ENCODE measurements at regions not wholly inside any gene's neighbourhood (a gene's known extent, or its start where the extent isn't known, plus 50 kb on each side); places are given as distances from the start of the nearest gene placed in this dataset.
"Not testable (repeated sequence)": the region's sequence is repeated elsewhere in the genome, so short reads cannot be mapped to it uniquely, and the experiment has no call there.

DNA sequence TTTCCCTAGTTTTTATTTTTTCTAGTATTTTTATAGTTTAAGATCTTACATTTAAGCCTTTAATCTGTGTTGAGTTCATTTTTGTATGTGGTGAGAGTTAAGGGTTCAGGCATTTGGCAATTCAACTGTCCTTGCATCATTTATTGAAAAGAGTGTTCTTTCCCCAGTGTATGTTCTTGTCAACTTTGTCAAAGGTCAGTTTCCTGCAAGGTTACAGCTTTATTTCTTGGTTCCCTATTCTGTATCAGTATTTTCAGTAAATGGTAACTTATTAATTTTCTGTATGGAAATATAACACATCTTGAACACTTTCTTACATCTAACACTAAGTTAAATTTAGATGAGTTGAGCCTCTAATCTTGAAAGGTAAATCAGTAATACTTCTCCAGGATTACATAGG, 1770.1 kb downstream of the OTOL1 start:
- Histone ChIP-seq H3K9me3 (ENCODE audit: control insufficient read depth in 2 of 2, insufficient read depth in 1 of 2, low read depth in 1 of 2, low read length in 1 of 2) (no peaks in the 10 kb centered on the region), H3K27ac (ENCODE audit: low read depth in 2 of 2, low read length in 1 of 2) (no peak overlapping the region), H3K4me1 (ENCODE audit: control insufficient read depth in 2 of 2, insufficient read depth in 2 of 2, low read length in 1 of 2) (no peaks in the 10 kb centered on the region)

DNA sequence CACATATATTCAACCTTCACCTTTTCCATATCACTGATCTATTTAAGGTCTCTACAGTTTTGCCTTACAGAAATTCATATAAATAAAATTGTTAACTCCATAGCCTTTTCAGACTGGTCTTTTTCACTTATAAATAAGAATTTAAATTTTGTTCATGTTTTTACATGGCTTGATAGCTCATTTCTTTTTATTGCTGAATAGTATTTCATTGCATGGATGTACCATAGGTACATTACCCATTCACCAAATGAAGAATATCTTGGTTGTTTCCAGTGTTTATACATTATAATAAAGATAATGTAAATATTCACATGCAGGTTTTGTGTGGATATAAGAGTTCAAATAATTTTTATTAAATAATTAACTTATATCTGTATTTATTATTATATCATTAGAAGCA, 1765.0 kb downstream of the OTOL1 start:
- no peaks in the 10 kb centered on the region for H3K27me3 ChIP-seq (ENCODE audit: control insufficient read depth in 1 of 2, insufficient read depth in 2 of 2, low read length in 2 of 2)
- no peaks in the 10 kb centered on the region for H3K9me3 ChIP-seq (ENCODE audit: control insufficient read depth in 2 of 2, insufficient read depth in 1 of 2, low read depth in 1 of 2, low read length in 1 of 2)
- no peak overlapping the region for H3K27ac ChIP-seq (ENCODE audit: low read depth in 2 of 2, low read length in 1 of 2)
- H3K4me3 ChIP-seq (ENCODE audit: low read depth in 1 of 2, low read length in 2 of 2) = no peak overlapping the region
- H3K4me1 ChIP-seq (ENCODE audit: control insufficient read depth in 2 of 2, insufficient read depth in 2 of 2, low read length in 1 of 2) = no peaks in the 10 kb centered on the region
- H3K36me3 ChIP-seq (ENCODE audit: control insufficient read depth in 2 of 2, insufficient read depth in 2 of 2, low read length in 1 of 2) = no peaks in the 10 kb centered on the region

More for the DNA sequence above, 1770.1 kb downstream of the OTOL1 start:
- Histone ChIP-seq H3K36me3 (ENCODE audit: control insufficient read depth in 2 of 2, insufficient read depth in 2 of 2, low read length in 1 of 2) (no peaks in the 10 kb centered on the region), H3K4me3 (ENCODE audit: low read depth in 1 of 2, low read length in 2 of 2) (no peak overlapping the region), H3K27me3 (ENCODE audit: control insufficient read depth in 1 of 2, insufficient read depth in 2 of 2, low read length in 2 of 2) (no peaks in the 10 kb centered on the region)

DNA sequence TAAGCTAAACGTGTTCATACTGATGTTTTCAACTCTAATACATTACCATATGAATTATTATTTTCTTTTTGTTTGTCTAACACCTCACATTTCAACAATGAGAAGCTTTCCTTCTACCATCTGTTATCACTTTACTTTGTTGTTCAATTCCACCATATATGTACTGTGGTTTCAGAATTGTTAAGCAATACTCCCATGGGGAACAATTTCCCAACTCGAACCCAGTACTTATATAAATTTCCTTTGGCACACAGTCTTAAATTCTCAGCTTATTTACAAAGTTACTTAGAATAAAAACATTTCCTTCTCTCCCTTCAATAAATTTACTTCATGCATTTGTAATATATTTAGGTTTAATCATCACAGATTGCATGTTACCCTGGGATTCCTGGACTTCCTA, 1764.4 kb downstream of the OTOL1 start:
- H3K27me3 ChIP-seq (ENCODE audit: control insufficient read depth in 1 of 2, insufficient read depth in 2 of 2, low read length in 2 of 2) = no peaks in the 10 kb centered on the region
- no peaks in the 10 kb centered on the region for H3K9me3 ChIP-seq (ENCODE audit: control insufficient read depth in 2 of 2, insufficient read depth in 1 of 2, low read depth in 1 of 2, low read length in 1 of 2)
- H3K4me1 ChIP-seq (ENCODE audit: control insufficient read depth in 2 of 2, insufficient read depth in 2 of 2, low read length in 1 of 2) = no peaks in the 10 kb centered on the region
- no peak overlapping the region for H3K27ac ChIP-seq (ENCODE audit: low read depth in 2 of 2, low read length in 1 of 2)
- H3K4me3 ChIP-seq (ENCODE audit: low read depth in 1 of 2, low read length in 2 of 2) = no peak overlapping the region
- H3K36me3 ChIP-seq (ENCODE audit: control insufficient read depth in 2 of 2, insufficient read depth in 2 of 2, low read length in 1 of 2) = no peaks in the 10 kb centered on the region
- WGBS, 2 donors = 57 to 70% methylated on average over 2 of the region's 2 CpGs

DNA sequence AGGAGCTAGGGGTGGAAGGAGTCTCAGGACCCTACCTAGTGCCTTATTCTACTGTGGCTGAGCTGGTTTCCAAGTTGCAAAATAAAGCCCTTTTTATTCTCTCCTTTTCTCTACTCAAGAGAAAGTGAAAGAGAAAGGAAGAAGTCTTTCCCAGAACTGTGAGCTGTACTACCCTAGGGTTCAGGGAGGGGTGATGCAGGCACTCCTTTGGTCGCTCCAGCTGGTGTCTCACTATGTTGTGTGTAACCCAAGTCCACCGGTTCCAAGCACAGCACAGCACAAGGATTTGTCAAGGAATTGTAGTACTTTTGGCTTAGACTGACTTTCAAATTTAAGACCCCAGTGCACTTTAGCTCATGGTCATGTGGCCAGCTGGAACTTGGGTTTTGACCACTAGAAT, 1721.7 kb downstream of the OTOL1 start:
- Histone ChIP-seq H3K27ac (ENCODE audit: low read depth in 2 of 2, low read length in 1 of 2) (no peak overlapping the region), H3K27me3 (ENCODE audit: control insufficient read depth in 1 of 2, insufficient read depth in 2 of 2, low read length in 2 of 2) (no peaks in the 10 kb centered on the region), H3K4me1 (ENCODE audit: control insufficient read depth in 2 of 2, insufficient read depth in 2 of 2, low read length in 1 of 2) (no peaks in the 10 kb centered on the region), H3K4me3 (ENCODE audit: low read depth in 1 of 2, low read length in 2 of 2) (no peak overlapping the region), H3K9me3 (ENCODE audit: control insufficient read depth in 2 of 2, insufficient read depth in 1 of 2, low read depth in 1 of 2, low read length in 1 of 2) (peaks cover 0 to 2% of the 10 kb centered on the region in 2 donors), H3K36me3 (ENCODE audit: control insufficient read depth in 2 of 2, insufficient read depth in 2 of 2, low read length in 1 of 2) (no peaks in the 10 kb centered on the region)
- WGBS, 2 donors = 74 to 83% methylated on average over 2 of the region's 2 CpGs

DNA sequence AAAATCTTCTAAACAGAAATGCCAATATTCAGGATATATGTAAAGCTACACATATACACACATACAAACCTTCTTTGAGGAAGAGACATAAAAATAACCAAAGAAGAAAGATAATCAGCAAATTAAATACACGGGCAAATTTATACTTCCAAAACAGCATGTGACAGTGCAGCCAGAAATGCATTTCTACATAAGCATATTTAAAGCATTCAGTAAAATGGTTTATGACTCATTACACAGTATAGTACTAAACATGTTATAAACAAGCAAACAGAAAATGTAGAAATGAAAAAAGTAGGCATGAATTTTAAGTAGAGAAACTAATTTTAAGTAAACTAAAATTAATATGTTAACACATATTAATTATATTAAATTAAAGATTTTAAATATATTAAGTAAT, 1717.2 kb downstream of the OTOL1 start:
- H3K9me3 ChIP-seq (ENCODE audit: control insufficient read depth in 2 of 2, insufficient read depth in 1 of 2, low read depth in 1 of 2, low read length in 1 of 2) = peaks cover 0 to 2% of the 10 kb centered on the region in 2 donors
- no peaks in the 10 kb centered on the region for H3K4me1 ChIP-seq (ENCODE audit: control insufficient read depth in 2 of 2, insufficient read depth in 2 of 2, low read length in 1 of 2)
- H3K27ac ChIP-seq (ENCODE audit: low read depth in 2 of 2, low read length in 1 of 2) = no peak overlapping the region
- H3K36me3 ChIP-seq (ENCODE audit: control insufficient read depth in 2 of 2, insufficient read depth in 2 of 2, low read length in 1 of 2) = no peaks in the 10 kb centered on the region
- no peaks in the 10 kb centered on the region for H3K27me3 ChIP-seq (ENCODE audit: control insufficient read depth in 1 of 2, insufficient read depth in 2 of 2, low read length in 2 of 2)
- H3K4me3 ChIP-seq (ENCODE audit: low read depth in 1 of 2, low read length in 2 of 2) = no peak overlapping the region
- 86 to 90% methylated on average over 1 of the region's 1 CpG for WGBS, 2 donors

DNA sequence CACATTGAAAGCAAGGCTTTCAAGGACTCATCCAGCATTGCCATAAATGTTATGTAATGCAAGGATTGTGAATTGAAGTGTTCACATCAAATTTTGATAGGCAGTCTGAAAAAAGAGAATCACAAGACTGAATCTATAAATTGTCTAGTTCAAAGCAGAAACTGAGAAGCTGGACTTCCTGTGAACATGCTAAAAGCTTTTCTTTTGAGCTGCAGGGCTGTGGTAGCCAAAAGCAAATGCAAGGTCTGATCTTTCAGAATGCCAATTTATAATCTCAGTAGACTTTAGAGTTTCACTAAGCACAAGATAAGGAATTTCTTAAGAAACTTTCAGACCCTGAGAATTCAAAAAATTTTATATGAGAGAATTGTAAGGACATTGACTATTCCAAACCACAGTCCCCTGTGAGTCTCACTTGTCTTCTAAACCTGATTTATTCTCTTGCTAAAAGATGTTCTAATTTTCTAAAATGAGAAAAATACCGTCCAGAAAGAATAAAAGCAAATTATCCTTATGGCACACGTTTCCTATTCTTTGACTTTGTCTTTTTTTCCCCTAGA, 1700.3 kb downstream of the OTOL1 start:
- Histone ChIP-seq H3K36me3 (ENCODE audit: control insufficient read depth in 2 of 2, insufficient read depth in 2 of 2, low read length in 1 of 2) (no peaks in the 10 kb centered on the region), H3K27me3 (ENCODE audit: control insufficient read depth in 1 of 2, insufficient read depth in 2 of 2, low read length in 2 of 2) (no peaks in the 10 kb centered on the region), H3K9me3 (ENCODE audit: control insufficient read depth in 2 of 2, insufficient read depth in 1 of 2, low read depth in 1 of 2, low read length in 1 of 2) (no peaks in the 10 kb centered on the region), H3K4me1 (ENCODE audit: control insufficient read depth in 2 of 2, insufficient read depth in 2 of 2, low read length in 1 of 2) (no peaks in the 10 kb centered on the region), H3K4me3 (ENCODE audit: low read depth in 1 of 2, low read length in 2 of 2) (no peak overlapping the region), H3K27ac (ENCODE audit: low read depth in 2 of 2, low read length in 1 of 2) (no peak overlapping the region)
- WGBS, 2 donors = 36 to 44% methylated on average over 2 of the region's 2 CpGs

DNA sequence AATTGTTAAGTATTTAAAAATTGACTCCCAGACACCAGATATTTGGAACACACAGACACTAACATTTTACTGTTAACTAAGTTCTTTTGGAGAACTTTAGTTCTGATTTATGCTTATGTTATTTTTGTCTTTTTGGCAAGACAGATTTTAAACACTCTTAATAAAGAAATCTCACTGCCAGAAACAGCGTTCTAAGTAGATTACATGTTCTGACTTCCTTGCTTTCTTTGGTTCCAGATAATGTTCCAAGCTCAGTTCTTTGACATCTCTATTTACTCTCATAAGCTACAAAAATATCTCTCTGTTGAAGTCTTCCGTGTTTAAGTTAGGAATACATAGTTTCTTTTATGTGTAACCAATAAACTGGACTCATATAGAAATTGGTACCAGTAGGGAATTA, 1699.6 kb downstream of the OTOL1 start:
- Histone ChIP-seq H3K4me3 (ENCODE audit: low read depth in 1 of 2, low read length in 2 of 2) (no peak overlapping the region), H3K36me3 (ENCODE audit: control insufficient read depth in 2 of 2, insufficient read depth in 2 of 2, low read length in 1 of 2) (no peaks in the 10 kb centered on the region), H3K4me1 (ENCODE audit: control insufficient read depth in 2 of 2, insufficient read depth in 2 of 2, low read length in 1 of 2) (no peaks in the 10 kb centered on the region), H3K9me3 (ENCODE audit: control insufficient read depth in 2 of 2, insufficient read depth in 1 of 2, low read depth in 1 of 2, low read length in 1 of 2) (no peaks in the 10 kb centered on the region), H3K27ac (ENCODE audit: low read depth in 2 of 2, low read length in 1 of 2) (no peak overlapping the region), H3K27me3 (ENCODE audit: control insufficient read depth in 1 of 2, insufficient read depth in 2 of 2, low read length in 2 of 2) (no peaks in the 10 kb centered on the region)
- WGBS, 2 donors = 21 to 47% methylated on average over 2 of the region's 2 CpGs

DNA sequence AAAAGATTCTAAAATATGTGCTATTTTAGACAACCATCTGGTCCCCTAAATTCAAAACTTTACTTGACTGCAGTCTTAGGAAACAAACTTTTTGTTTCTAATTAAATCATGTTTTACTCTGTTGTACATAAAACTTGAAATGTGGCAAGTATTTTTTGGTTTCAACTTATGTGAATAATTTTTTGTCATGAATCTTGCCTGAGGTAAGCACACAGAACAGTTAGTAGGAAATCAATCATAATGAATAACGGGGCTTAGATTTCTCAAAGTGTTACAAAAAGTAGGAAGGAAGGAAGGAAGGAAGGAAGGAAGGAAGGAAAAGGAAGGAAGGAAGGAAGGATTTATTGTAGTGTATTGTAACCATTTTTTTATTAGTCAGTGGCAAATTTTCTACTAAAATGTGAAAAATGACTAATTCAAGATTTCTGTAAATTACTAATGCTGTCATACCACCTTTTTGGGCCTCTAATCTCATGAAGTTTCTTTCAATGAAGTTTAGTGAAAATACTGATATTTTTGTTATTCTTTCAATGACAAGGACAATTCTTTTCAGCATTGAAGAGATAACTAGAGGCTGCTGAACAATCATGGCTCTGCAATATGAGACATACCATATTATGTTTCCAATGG, 1689.2 kb downstream of the OTOL1 start:
- Histone ChIP-seq H3K36me3 (ENCODE audit: control insufficient read depth in 2 of 2, insufficient read depth in 2 of 2, low read length in 1 of 2) (no peaks in the 10 kb centered on the region), H3K9me3 (ENCODE audit: control insufficient read depth in 2 of 2, insufficient read depth in 1 of 2, low read depth in 1 of 2, low read length in 1 of 2) (no peaks in the 10 kb centered on the region), H3K27ac (ENCODE audit: low read depth in 2 of 2, low read length in 1 of 2) (no peak overlapping the region), H3K4me1 (ENCODE audit: control insufficient read depth in 2 of 2, insufficient read depth in 2 of 2, low read length in 1 of 2) (no peaks in the 10 kb centered on the region), H3K4me3 (ENCODE audit: low read depth in 1 of 2, low read length in 2 of 2) (no peak overlapping the region), H3K27me3 (ENCODE audit: control insufficient read depth in 1 of 2, insufficient read depth in 2 of 2, low read length in 2 of 2) (no peaks in the 10 kb centered on the region)
- 74 to 78% methylated on average over 1 of the region's 1 CpG for WGBS, 2 donors

DNA sequence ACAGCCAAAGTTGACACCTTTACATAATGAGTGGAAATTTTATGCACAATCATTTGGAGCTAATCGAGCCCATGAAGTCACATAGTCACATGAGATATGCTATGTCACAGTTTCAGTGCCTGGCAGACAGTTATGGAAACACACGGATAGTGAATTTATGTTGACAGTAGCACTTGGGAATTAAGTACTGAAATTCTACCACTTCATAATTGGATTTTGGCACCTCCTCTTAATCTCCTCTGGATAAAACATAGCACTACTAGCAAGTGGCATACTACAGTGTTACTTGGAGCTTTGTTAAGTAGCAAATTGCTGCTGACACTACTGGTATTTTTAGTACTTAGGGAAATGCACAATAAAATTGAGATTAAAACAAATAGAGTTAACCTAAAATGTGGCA, 1679.4 kb downstream of the OTOL1 start:
- no peak overlapping the region for H3K27ac ChIP-seq (ENCODE audit: low read depth in 2 of 2, low read length in 1 of 2)
- 34 to 54% methylated on average over 2 of the region's 2 CpGs for WGBS, 2 donors
- no peaks in the 10 kb centered on the region for H3K36me3 ChIP-seq (ENCODE audit: control insufficient read depth in 2 of 2, insufficient read depth in 2 of 2, low read length in 1 of 2)
- no peaks in the 10 kb centered on the region for H3K4me1 ChIP-seq (ENCODE audit: control insufficient read depth in 2 of 2, insufficient read depth in 2 of 2, low read length in 1 of 2)
- no peaks in the 10 kb centered on the region for H3K27me3 ChIP-seq (ENCODE audit: control insufficient read depth in 1 of 2, insufficient read depth in 2 of 2, low read length in 2 of 2)
- H3K4me3 ChIP-seq (ENCODE audit: low read depth in 1 of 2, low read length in 2 of 2) = no peak overlapping the region
- H3K9me3 ChIP-seq (ENCODE audit: control insufficient read depth in 2 of 2, insufficient read depth in 1 of 2, low read depth in 1 of 2, low read length in 1 of 2) = peaks cover 0 to 7% of the 10 kb centered on the region in 2 donors

DNA sequence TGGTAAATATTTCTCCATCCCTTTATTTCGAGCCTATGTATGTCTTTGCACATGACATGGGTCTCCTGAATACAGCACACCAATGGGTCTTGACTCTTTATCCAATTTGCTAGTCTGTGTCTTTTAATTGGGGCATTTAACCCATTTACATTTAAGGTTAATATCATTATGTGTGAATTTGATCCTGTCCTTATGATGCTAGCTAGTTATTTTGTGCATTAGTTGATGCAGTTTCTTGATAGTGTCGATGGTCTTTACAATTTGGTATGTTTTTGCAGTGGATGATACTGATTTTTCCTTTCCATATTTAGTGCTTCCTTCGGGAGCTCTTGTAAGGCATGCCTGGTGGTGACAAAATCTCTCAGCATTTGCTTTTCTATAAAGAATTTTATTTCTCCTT, 1675.9 kb downstream of the OTOL1 start:
- H3K4me3 ChIP-seq (ENCODE audit: low read depth in 1 of 2, low read length in 2 of 2); H3K9me3 ChIP-seq (ENCODE audit: control insufficient read depth in 2 of 2, insufficient read depth in 1 of 2, low read depth in 1 of 2, low read length in 1 of 2); H3K27ac ChIP-seq (ENCODE audit: low read depth in 2 of 2, low read length in 1 of 2); H3K27me3 ChIP-seq (ENCODE audit: control insufficient read depth in 1 of 2, insufficient read depth in 2 of 2, low read length in 2 of 2); H3K4me1 ChIP-seq (ENCODE audit: control insufficient read depth in 2 of 2, insufficient read depth in 2 of 2, low read length in 1 of 2); H3K36me3 ChIP-seq (ENCODE audit: control insufficient read depth in 2 of 2, insufficient read depth in 2 of 2, low read length in 1 of 2): not testable (repeated sequence)
- 66 to 70% methylated on average over 3 of the region's 3 CpGs for WGBS, 2 donors
